Stimulated activated naive CD8-positive, alpha-beta T cell treated with anti-CD3 and anti-CD28 coated beads, Interleukin-15, amount 100 ng/mL, for 72 hours (primary cell): ENCODE measurements at regions not wholly inside any gene's neighbourhood (a gene's known extent, or its start where the extent isn't known, plus 50 kb on each side); places are given as distances from the start of the nearest gene placed in this dataset.
"Not testable (repeated sequence)": the region's sequence is repeated elsewhere in the genome, so short reads cannot be mapped to it uniquely, and the experiment has no call there.

ENCODE experiments used
- ATAC-seq: fragments of 150-1000 bp; cut with Tn5 transposase; 2 replicates; pipeline ENCODE4 v1.10.0; 2021; ENCODE audit warnings: mild to moderate bottlenecking, moderate library complexity
- DNase-seq, 2 donors: peaks; one replicate each; pipeline ENCODE4 v3.0.0; 2021 to 2022
- H3K27ac Mint-ChIP-seq, 2 donors: one replicate each; pipeline ENCODE4 v1.8.0; 2022; ENCODE audit warnings: mild to moderate bottlenecking in 2 of 2, mixed read lengths in 2 of 2, moderate library complexity in 2 of 2
- H3K27me3 Mint-ChIP-seq: one replicate; pipeline ENCODE4 v1.8.0; 2022; ENCODE audit warnings: mixed read lengths
- H3K4me1 Mint-ChIP-seq: one replicate; pipeline ENCODE4 v1.8.0; 2022; ENCODE audit warnings: mild to moderate bottlenecking, mixed read lengths
- H3K4me3 Mint-ChIP-seq, 2 donors: one replicate each; pipeline ENCODE4 v1.8.0; 2022; ENCODE audit warnings: mild to moderate bottlenecking in 2 of 2, mixed read lengths in 2 of 2, moderate library complexity in 1 of 2
- H3K9me3 Mint-ChIP-seq, 2 donors: one replicate each; pipeline ENCODE4 v1.8.0; 2022; ENCODE audit warnings: mixed read lengths in 2 of 2

DNA sequence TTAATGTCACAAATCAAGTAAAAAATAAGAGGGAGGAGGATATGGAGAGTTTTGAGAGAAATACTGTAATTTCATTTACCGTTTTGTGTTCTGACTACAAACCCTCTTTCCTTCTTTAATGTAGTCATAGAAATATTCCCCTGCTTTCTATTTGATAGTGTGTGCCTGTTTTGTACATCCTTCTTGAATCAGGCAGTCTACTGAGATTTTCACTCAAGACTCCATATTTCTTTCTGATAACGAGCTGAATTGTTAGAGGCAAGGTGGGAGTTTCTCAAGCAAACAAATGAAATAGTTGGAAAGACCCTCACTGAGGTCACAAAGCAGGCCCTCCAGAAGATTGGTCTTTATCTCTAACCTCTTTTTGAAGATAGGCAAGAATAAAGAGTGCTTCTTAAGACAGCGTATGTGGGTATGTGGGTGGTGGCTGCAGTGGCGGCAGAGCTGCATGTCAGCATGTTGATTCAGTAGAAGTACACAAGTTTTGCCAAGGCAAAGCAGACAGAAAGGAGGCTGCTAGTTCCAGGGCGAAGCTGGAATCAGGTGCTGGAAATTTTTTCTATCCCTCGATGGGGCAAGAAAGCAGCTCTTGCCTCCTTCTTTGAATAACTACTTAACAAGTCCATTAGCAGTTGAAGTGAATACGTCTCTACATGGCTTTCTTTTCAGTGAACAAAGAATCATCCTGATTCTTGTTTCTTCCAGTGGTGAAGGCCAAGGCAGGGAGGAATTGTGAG is 164.2 kb downstream of the FAM76B start:
- DNase-seq: no peak
- Mint-ChIP-seq H3K27ac (no peak overlapping the region), H3K4me3 (peak overlapping the region in 1 of 2 donors; percentile 21)

DNA sequence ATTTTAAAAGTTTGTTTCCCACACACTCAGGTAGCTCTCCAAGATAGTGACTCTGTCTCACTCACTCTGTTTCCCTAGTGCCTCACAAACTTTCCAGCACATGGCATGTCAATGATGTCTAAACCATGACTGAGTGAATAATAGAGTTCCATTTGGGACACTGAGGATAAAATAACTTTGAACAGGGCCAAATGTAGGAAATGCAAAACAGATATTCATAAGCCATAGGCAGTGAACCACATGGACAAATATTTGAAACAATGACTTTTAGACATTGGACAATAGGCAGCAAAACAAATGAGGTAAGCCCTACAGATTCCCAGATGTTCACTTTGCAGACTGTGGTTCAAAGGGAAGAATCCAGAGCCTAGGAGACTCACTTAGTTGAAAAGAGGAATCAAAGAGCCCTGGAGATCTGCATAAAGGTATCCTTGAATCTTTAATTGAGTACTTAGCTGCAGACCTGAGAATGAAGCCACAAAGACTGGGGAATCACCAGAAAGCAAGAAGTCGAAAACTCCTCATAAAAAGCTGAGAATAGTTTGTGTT is 173.3 kb downstream of the FAM76B start:
- ATAC-seq: no peak
- no peaks in the 10 kb centered on the region for H3K27me3 Mint-ChIP-seq

More for the DNA sequence above, 164.2 kb downstream of the FAM76B start:
- Mint-ChIP-seq H3K9me3 (peaks cover 0 to 9% of the 10 kb centered on the region in 2 donors), H3K4me1 (peaks cover 8% of the 10 kb centered on the region), H3K27me3 (no peaks in the 10 kb centered on the region)
- ATAC-seq: no peak

DNA sequence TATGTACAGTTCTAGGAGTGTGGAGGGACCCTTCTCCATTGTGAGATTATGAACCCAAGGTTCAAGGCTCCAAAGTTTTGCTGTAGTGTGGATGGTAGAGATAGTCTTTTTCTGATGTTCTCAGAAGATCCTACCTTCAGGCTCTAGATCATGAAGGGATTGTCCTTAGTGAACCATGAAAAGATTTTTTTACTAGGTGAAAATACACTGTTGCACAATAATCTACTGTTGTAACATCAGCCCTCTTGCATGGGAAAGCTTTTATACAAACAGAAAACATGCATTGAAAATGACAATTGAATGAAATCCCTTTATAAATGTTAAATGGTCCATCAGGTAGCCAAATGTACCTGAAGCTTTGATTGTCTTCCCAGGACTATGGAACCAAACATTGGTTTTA is 177.8 kb downstream of the FAM76B start:
- DNase-seq: no peak
- H3K27me3 Mint-ChIP-seq: peaks cover 8% of the 10 kb centered on the region
- H3K27ac Mint-ChIP-seq: no peak overlapping the region
- no peaks in the 10 kb centered on the region for H3K9me3 Mint-ChIP-seq
- H3K4me3 Mint-ChIP-seq: no peak overlapping the region
- peaks cover 6% of the 10 kb centered on the region for H3K4me1 Mint-ChIP-seq
- ATAC-seq: no peak

More for the DNA sequence above, 173.3 kb downstream of the FAM76B start:
- peaks cover 15% of the 10 kb centered on the region for H3K4me1 Mint-ChIP-seq
- no peak overlapping the region for H3K4me3 Mint-ChIP-seq
- H3K9me3 Mint-ChIP-seq: peaks cover 17 to 19% of the 10 kb centered on the region in 2 donors
- DNase-seq: no peak
- H3K27ac Mint-ChIP-seq: no peak overlapping the region

DNA sequence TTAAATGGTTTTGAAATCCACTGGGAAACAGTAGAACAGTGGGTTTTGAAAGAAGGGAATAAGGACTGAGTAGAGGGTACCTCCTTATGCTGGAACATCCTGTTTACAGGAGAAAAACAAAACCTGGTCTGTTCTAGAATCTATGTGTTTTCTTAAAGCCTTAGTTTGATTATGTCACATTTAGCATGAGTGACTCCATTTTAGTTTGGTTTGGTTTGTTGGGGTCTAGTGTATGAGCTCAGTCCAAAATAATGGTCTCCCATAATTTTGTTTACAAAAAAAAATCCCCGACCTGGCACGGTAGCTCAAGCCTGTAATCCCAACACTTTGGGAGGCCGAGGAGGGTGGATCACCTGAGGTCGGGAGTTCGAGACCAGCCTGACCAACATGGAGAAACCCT is 179.4 kb downstream of the FAM76B start:
- H3K9me3 Mint-ChIP-seq, H3K27me3 Mint-ChIP-seq, H3K4me3 Mint-ChIP-seq, H3K4me1 Mint-ChIP-seq, H3K27ac Mint-ChIP-seq, ATAC-seq, DNase-seq: not testable (repeated sequence)

DNA sequence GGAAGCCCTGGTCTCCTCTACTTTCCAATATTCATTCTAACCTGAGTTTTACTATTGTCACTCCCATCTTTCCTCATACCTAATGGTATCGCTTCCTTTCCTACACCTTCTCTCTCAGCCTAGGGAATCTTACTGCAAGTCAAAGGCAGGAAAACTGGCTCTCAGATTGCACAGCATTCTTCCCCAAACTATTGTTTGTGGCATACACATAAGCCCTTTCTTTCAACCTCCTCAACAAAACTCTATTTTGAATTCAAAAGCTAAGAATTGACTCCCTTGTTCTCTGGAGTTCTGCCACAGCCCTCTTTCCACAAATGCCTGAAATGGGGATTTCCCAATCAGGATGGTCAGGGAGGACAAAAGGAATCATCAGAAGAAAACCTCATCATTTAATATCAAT is 181.5 kb downstream of the FAM76B start:
- no peak overlapping the region for H3K27ac Mint-ChIP-seq
- H3K4me3 Mint-ChIP-seq: no peak overlapping the region
- peaks cover 13% of the 10 kb centered on the region for H3K4me1 Mint-ChIP-seq

DNA sequence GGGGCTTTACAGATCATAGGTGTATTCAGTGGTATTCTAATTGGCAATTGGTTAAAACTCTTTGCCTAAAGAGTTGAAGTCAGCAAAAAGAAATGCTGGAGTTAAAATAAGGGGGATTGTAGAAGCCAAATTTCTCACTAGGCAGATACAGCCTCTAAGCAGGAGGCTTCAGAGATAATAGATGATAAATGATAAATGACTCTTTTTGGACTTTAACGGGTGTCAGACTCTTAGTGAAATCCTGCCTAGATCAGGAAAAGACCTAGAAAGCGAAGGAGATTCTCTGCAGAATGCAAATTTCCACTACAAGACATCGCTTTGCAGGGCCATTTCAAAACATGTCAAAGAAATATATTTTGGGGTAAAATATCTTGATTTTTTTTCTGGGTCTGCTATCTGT is 182.8 kb downstream of the FAM76B start:
- DNase-seq (no peak), ATAC-seq (no peak)
- Mint-ChIP-seq H3K27me3 (peaks cover 8% of the 10 kb centered on the region), H3K4me3 (no peak overlapping the region), H3K9me3 (no peaks in the 10 kb centered on the region), H3K4me1 (peaks cover 13% of the 10 kb centered on the region), H3K27ac (no peak overlapping the region)

More for the DNA sequence above, 181.5 kb downstream of the FAM76B start:
- ATAC-seq (no peak), DNase-seq (no peak)
- Mint-ChIP-seq H3K9me3 (no peaks in the 10 kb centered on the region), H3K27me3 (peaks cover 8% of the 10 kb centered on the region)

DNA sequence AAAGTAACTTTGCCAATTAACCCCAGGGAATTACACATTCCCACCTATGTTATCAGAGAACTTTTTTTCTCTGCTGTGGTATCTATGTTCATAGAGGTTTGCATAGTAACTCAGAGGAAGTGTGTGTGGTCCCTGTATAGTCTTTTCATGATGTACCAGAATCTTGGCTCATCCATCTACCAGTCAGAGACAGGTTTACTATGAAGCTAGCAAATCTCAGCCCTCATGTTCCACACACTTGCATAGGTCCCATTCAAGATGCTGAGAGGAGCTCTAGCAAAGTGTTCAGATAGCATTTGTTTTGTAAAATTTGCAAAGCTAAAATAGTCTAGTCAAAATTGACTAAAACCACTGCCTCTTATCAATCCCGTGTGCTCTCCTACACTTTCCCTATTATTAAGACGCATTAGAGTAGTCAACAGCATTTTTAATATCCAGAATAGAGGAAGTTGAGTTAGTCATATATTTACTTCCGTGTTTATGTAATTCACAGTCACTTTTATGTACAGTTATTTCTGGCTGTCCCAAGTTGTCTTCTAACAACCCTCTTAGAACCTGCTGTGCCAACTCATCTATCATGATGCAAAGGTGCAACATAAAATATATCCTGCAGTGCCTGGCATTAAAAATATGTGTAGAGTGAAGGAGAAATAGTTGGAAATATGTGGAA is 184.2 kb downstream of the FAM76B start:
- Mint-ChIP-seq H3K4me3 (no peak overlapping the region), H3K27ac (peak overlapping the region in 1 of 2 donors; percentile 34), H3K9me3 (no peaks in the 10 kb centered on the region), H3K4me1 (peaks cover 27% of the 10 kb centered on the region), H3K27me3 (peaks cover 8% of the 10 kb centered on the region)
- ATAC-seq: no peak
- DNase-seq: no peak

DNA sequence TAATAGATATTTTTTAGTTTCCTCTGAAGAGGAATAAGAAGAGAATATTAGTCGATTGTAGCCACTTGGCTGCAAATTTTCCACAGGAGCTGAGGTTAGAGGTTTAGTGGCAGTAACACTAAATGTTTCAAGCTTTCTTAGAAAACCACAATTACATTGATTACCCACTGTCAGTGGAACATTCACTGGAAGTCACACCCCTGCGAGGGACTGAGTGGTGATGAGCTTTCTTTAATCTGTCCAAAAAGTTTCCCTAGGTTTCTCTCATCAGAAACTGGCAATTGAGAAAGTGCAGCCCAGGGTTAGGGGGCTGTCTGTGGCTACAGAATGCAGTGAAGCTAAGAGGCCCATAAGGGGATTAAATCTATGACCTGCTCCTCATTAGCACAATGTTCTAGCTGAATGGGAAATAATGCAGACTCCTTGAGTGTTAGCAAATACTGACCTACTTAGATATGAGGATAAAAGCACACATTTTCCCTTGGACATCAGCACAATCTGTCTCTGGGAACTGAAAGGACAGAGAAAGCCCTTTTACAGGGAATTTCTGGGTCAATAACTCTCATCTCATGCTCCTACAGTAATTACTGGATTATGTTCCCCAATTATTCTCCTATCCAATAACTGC is 189.5 kb downstream of the FAM76B start:
- Mint-ChIP-seq H3K27ac (peak overlapping the region; percentile 27 to 34), H3K4me1 (peaks cover 44% of the 10 kb centered on the region), H3K27me3 (no peaks in the 10 kb centered on the region), H3K4me3 (peak overlapping the region in 1 of 2 donors; percentile 29), H3K9me3 (peaks cover 0 to 10% of the 10 kb centered on the region in 2 donors)
- ATAC-seq (peak; percentile 87), DNase-seq (peak; percentile 13 to 18)

DNA sequence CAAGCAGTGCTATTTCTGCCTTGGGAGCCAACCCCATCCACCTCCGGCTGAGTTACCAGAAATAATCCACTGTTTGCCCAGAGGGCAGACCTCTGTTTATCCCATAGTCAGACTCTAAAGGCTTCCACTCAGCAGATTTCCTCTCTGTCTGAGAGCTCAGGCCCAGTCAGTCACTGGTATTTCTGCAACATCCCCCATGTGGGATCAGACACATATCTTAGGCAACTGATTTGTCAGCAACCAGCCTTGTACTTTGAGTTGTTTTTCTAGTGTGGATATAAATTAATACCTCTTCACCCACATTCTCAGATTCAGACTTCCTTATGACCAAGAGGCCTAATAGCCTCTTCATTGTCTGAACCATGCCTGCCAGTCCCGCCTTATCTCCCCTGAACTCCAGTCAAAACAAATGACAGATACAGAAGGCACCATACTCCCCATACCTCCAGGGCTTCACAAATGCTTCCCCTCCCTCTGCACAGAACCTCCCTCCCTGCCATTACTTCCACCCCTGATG is 193.6 kb downstream of the FAM76B start:
- DNase-seq (no peak), ATAC-seq (no peak)

DNA sequence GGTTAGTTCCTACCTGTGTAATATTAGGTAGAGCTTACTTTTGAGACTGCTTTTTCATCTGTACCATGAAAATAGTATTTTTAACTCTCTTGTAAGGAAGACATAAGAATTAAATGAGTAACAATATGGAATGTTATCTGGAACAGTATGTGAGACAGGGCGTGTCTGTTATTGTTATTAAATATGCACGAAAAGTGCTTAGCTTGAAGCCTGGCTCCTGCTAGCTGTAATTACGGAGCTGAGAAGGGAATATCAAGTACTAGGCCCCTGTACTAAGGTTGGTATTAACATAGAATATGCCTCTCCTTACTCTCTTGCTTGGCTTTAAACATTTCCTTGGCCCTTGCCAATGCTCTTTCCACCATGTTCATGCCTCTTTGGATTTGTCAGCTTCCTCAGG is 194.0 kb downstream of the FAM76B start:
- ATAC-seq: no peak
- H3K27ac Mint-ChIP-seq: no peak overlapping the region
- peaks cover 31% of the 10 kb centered on the region for H3K4me1 Mint-ChIP-seq
- H3K27me3 Mint-ChIP-seq: no peaks in the 10 kb centered on the region
- peaks cover 0 to 16% of the 10 kb centered on the region in 2 donors for H3K9me3 Mint-ChIP-seq
- H3K4me3 Mint-ChIP-seq: no peak overlapping the region
- no peak for DNase-seq

More for the DNA sequence above, 193.6 kb downstream of the FAM76B start:
- Mint-ChIP-seq H3K27ac (no peak overlapping the region), H3K27me3 (no peaks in the 10 kb centered on the region), H3K9me3 (peaks cover 0 to 16% of the 10 kb centered on the region in 2 donors), H3K4me3 (no peak overlapping the region), H3K4me1 (peaks cover 36% of the 10 kb centered on the region)

DNA sequence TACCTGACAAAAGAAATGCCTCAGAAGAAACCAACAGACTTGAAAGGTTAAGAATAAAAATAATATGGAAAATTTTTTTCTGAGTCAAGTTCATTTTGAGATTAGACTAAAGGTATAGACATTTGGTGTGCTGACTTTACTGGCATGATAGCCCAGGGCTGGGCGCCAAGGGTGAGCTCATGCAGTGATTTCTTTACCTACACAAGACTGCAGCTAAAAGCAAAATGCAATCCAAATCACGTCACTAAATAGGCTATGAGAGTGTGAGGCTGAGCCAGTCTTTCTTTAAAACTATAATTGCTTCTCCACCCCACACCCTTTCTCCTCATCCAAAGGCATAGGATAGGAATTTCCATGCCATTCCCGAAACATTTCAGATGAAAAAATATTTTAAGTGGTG is 196.5 kb downstream of the FAM76B start:
- DNase-seq (no peak), ATAC-seq (no peak)
- H3K9me3 Mint-ChIP-seq: peaks cover 0 to 16% of the 10 kb centered on the region in 2 donors
- peaks cover 24% of the 10 kb centered on the region for H3K4me1 Mint-ChIP-seq
- no peak overlapping the region for H3K27ac Mint-ChIP-seq
- no peaks in the 10 kb centered on the region for H3K27me3 Mint-ChIP-seq
- H3K4me3 Mint-ChIP-seq: no peak overlapping the region

DNA sequence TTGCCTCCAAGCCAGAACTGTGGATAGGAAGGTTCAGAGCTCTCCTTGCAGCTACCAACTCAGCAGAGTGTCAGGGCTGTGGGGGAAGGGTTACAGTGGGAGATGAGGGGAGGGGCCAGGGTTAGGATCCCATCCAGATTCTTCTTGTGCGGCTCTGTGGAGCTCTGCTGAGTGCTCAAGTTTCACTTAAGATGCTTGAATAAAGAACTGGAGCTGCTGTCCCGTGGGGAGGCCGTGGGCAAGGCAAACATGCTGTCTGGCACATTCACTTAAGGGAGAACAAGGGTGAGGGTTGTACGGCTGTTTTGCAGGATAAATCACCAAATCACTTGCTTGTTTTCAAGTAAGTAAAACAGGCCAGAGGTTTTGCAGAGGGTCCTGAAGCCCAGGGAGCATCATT is 197.1 kb downstream of the FAM76B start:
- Mint-ChIP-seq H3K27ac (no peak overlapping the region), H3K4me3 (no peak overlapping the region), H3K4me1 (peaks cover 17% of the 10 kb centered on the region), H3K9me3 (peaks cover 0 to 16% of the 10 kb centered on the region in 2 donors), H3K27me3 (no peaks in the 10 kb centered on the region)
- no peak for DNase-seq
- ATAC-seq: no peak

DNA sequence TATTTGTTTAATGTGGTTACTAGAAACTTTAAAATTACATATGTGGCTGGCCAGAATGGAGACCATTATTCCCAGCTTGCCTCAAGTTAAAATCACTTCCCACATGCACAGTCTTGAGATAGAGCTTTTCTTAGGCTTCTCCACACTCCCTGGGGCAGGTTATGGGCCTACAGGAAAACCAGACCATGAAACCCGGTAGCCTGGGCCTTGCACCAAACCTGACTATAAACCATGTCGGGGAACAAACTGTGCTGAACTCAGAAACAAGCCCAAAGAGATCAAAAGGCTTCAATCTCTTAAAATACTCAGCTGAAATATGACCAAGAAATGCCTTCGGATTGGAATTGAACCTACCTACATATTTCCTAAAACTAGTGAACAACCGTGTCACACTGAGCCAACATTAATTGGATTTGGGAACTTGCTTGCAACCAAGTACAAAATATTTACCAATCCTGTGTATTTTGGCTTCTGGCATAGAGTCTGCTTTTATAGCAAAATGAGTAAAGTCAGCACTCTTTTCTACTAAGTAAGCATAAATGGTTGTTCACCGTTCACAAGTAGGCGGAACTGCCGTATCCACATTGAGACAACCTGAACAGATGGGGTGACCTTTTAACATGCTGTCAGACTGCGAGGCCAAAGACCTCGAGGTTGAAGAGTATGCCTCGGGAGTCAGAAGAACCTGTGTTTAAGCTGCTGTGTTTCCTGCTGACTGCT is 199.5 kb downstream of the FAM76B start:
- DNase-seq: no peak
- Mint-ChIP-seq H3K4me3 (no peak overlapping the region), H3K9me3 (peaks cover 0 to 6% of the 10 kb centered on the region in 2 donors), H3K4me1 (peaks cover 21% of the 10 kb centered on the region), H3K27ac (no peak overlapping the region), H3K27me3 (no peaks in the 10 kb centered on the region)
- ATAC-seq: no peak

DNA sequence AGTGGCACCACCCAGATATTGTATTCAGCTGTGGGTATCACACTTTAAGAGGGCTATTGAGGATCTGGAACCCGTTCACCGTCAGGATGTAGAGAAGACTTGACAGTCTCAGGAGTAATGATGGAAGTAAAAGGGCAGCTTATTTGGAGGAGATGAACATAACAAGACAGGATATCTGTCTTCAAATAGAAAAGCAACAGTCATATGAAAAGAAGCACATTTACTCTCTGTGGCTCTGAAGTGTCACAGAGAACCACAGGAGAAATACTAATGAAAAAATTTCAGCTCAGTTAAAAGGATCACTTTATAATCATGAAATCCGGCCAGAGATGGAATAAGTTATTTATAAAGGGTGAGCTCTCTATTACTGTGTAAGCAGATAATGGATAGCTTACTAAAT is 200.8 kb downstream of the FAM76B start:
- Mint-ChIP-seq H3K9me3 (no peaks in the 10 kb centered on the region), H3K27me3 (no peaks in the 10 kb centered on the region), H3K4me3 (no peak overlapping the region), H3K4me1 (peaks cover 30% of the 10 kb centered on the region), H3K27ac (no peak overlapping the region)
- peak; percentile 49 for ATAC-seq
- DNase-seq: no peak

DNA sequence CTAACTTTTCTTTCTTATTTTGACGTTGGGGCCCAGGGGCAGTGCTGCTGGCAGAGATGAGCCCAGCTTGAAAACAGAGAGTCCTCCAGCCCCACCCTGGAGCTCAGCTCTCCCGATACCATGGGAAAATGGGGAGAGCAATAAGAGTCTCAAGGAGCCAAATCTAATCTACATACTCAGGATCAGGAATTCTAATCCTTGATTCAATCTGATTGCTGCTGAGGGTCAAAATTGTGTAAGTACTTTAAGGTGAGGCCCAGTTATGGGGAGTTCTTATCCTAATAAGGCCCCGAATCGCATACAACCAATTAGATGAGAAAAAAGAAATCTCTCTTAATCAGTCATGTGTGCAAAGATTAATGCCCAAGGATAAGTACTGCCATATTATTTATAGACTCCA is 202.9 kb downstream of the FAM76B start:
- no peak overlapping the region for H3K27ac Mint-ChIP-seq
- ATAC-seq: no peak
- peaks cover 6 to 16% of the 10 kb centered on the region in 2 donors for H3K9me3 Mint-ChIP-seq
- H3K27me3 Mint-ChIP-seq: no peaks in the 10 kb centered on the region
- H3K4me3 Mint-ChIP-seq: no peak overlapping the region
- no peak for DNase-seq
- peaks cover 30% of the 10 kb centered on the region for H3K4me1 Mint-ChIP-seq
